ENCODE measurements at regions not wholly inside any gene's neighbourhood (a gene's known extent, or its start where the extent isn't known, plus 50 kb on each side); places are given as distances from the start of the nearest gene placed in this dataset.

GRCh38 chr15:45796433-45796832 lies 161.6 kb downstream of the SQOR start:
- no peak overlapping the region for H3K4me2 ChIP-seq (ENCODE audit: low read length)
- no peak overlapping the region for H3K9ac ChIP-seq (ENCODE audit: low read length)
- no peaks in the 10 kb centered on the region for H3F3A ChIP-seq (ENCODE audit: low read length, unreplicated experiment)
- ChIA-PET POLR2A (ENCODE audit: unreplicated experiment) (no interaction called here), CTCF (interaction anchor here (0.7 kb wide), 1 partner anchor 293 kb away, joined by 3 read pairs; no protein-coding TSS in a partner anchor)
- TF ChIP-seq EZH2 (IDR thresholded peaks at IDR 0.05; ENCODE audit: low read length, unreplicated experiment): no peak
- no peak for TF ChIP-seq CTCF (conservative IDR thresholded peaks at IDR 0.05; ENCODE audit: low read depth, low read length)
- no peak for TF ChIP-seq EZH2phosphoT487 (IDR thresholded peaks at IDR 0.05; ENCODE audit: borderline replicate concordance, low read length)
- H3K36me3 ChIP-seq (ENCODE audit: low read depth, low read length): no peaks in the 10 kb centered on the region
- H3K27ac ChIP-seq (ENCODE audit: low read length): no peak overlapping the region
- no peaks in the 10 kb centered on the region for H3K27me3 ChIP-seq (ENCODE audit: low read length)
- no peak overlapping the region for H2AFZ ChIP-seq (ENCODE audit: low read length)
- no peaks in the 10 kb centered on the region for H3K9me3 ChIP-seq (ENCODE audit: low read length)
- ATAC-seq (no peak), DNase-seq (no peak)
- no peaks in the 10 kb centered on the region for H4K20me1 ChIP-seq (ENCODE audit: low read length)
- intact Hi-C loops (cut with micrococcal nuclease): loop anchor here (5.0 kb wide), 1 partner anchor 121 kb away; no protein-coding TSS in a partner anchor
- H3K4me1 ChIP-seq (ENCODE audit: insufficient read depth, low read length): no peaks in the 10 kb centered on the region; the same call in 1 of the 2 replicates
- H3K79me2 ChIP-seq (ENCODE audit: low read length): no peaks in the 10 kb centered on the region
- no peak overlapping the region for H3K4me3 ChIP-seq (ENCODE audit: low read length)
- H3K9me2 ChIP-seq (replicated peaks; ENCODE audit: low read length): no peaks in the 10 kb centered on the region
- BruUV-seq (replicated peaks): no TSS peak

GRCh38 chr15:45799508-45799907 lies 164.7 kb downstream of the SQOR start:
- TF ChIP-seq EZH2phosphoT487 (IDR thresholded peaks at IDR 0.05; ENCODE audit: borderline replicate concordance, low read length) (no peak), EZH2 (IDR thresholded peaks at IDR 0.05; ENCODE audit: low read length, unreplicated experiment) (no peak), CTCF (conservative IDR thresholded peaks at IDR 0.05; ENCODE audit: low read depth, low read length) (no peak)
- H3K9me2 ChIP-seq (replicated peaks; ENCODE audit: low read length): no peaks in the 10 kb centered on the region
- ATAC-seq (no peak), DNase-seq (no peak)
- H4K20me1 ChIP-seq (ENCODE audit: low read length): no peaks in the 10 kb centered on the region
- H3K36me3 ChIP-seq (ENCODE audit: low read depth, low read length): no peaks in the 10 kb centered on the region
- H3K4me1 ChIP-seq (ENCODE audit: insufficient read depth, low read length): peaks cover 12% of the 10 kb centered on the region; the same call in 1 of the 2 replicates
- ChIA-PET CTCF (no interaction called here), POLR2A (ENCODE audit: unreplicated experiment) (no interaction called here)
- no peaks in the 10 kb centered on the region for H3F3A ChIP-seq (ENCODE audit: low read length, unreplicated experiment)
- H3K4me2 ChIP-seq (ENCODE audit: low read length): no peak overlapping the region
- H2AFZ ChIP-seq (ENCODE audit: low read length): no peak overlapping the region
- no peaks in the 10 kb centered on the region for H3K9me3 ChIP-seq (ENCODE audit: low read length)
- H3K79me2 ChIP-seq (ENCODE audit: low read length): no peaks in the 10 kb centered on the region
- no TSS peak for BruUV-seq (replicated peaks)
- no peaks in the 10 kb centered on the region for H3K27me3 ChIP-seq (ENCODE audit: low read length)
- no peak overlapping the region for H3K4me3 ChIP-seq (ENCODE audit: low read length)
- H3K9ac ChIP-seq (ENCODE audit: low read length): no peak overlapping the region
- no peak overlapping the region for H3K27ac ChIP-seq (ENCODE audit: low read length)
- intact Hi-C loops (cut with micrococcal nuclease): loop anchor here (5.0 kb wide), 1 partner anchor 118 kb away; no protein-coding TSS in a partner anchor

- Histone ChIP-seq H4K20me1 (ENCODE audit: low read length) (no peaks in the 10 kb centered on the region), H3K27ac (ENCODE audit: low read length) (no peak overlapping the region), H3K27me3 (ENCODE audit: low read length) (no peaks in the 10 kb centered on the region), H3K79me2 (ENCODE audit: low read length) (no peaks in the 10 kb centered on the region), H3K9me2 (replicated peaks; ENCODE audit: low read length) (no peaks in the 10 kb centered on the region), H3K4me1 (ENCODE audit: insufficient read depth, low read length) (0 out of 2 replicates have a peak, but pooled peaks cover 12% of the 10 kb centered on the region), H3K4me3 (ENCODE audit: low read length) (no peak overlapping the region), H3K36me3 (ENCODE audit: low read depth, low read length) (no peaks in the 10 kb centered on the region), H3F3A (ENCODE audit: low read length, unreplicated experiment) (no peaks in the 10 kb centered on the region), H3K9me3 (ENCODE audit: low read length) (no peaks in the 10 kb centered on the region), H2AFZ (ENCODE audit: low read length) (no peak overlapping the region), H3K9ac (ENCODE audit: low read length) (no peak overlapping the region), H3K4me2 (ENCODE audit: low read length) (no peak overlapping the region)
- DNase-seq: no peak
- POLR2A ChIA-PET (ENCODE audit: unreplicated experiment): no interaction called here
- BruUV-seq (replicated peaks): no TSS peak
- intact Hi-C loops (cut with micrococcal nuclease): no loop called here
- TF ChIP-seq EZH2 (IDR thresholded peaks at IDR 0.05; ENCODE audit: low read length, unreplicated experiment): no peak
- TF ChIP-seq CTCF (conservative IDR thresholded peaks at IDR 0.05; ENCODE audit: low read depth, low read length): no peak
- TF ChIP-seq EZH2phosphoT487 (IDR thresholded peaks at IDR 0.05; ENCODE audit: borderline replicate concordance, low read length): no peak
- CTCF ChIA-PET: interaction anchor here (0.6 kb wide), 1 partner anchor 422 kb away, joined by 4 read pairs; no protein-coding TSS in a partner anchor
- no peak for ATAC-seq
Observed at GRCh38 chr15:45801543-45801942, 166.7 kb downstream of the SQOR start.

Measured in PC-3 (cell line).